ENCODE measurements at regions not wholly inside any gene's neighbourhood (a gene's known extent, or its start where the extent isn't known, plus 50 kb on each side); places are given as distances from the start of the nearest gene placed in this dataset.

GRCh38 chr6:91982559-91982958 lies 1395.7 kb upstream of the MAP3K7 start:
- H3K27ac ChIP-seq (ENCODE audit: low read depth, low read length) = no peak overlapping the region
- H3K36me3 ChIP-seq (ENCODE audit: control insufficient read depth in 2 of 4, insufficient read depth in 4 of 4, low read length in 3 of 4) = no peaks in the 10 kb centered on the region

More at GRCh38 chr6:91982559-91982958, 1395.7 kb upstream of the MAP3K7 start:
- Histone ChIP-seq H4K91ac (replicated peaks; ENCODE audit: insufficient read length, low read length) (no peak overlapping the region), H2AFZ (ENCODE audit: low read length) (no peak overlapping the region), H3K79me2 (ENCODE audit: control insufficient read depth in 1 of 2, insufficient read depth in 2 of 2, low read length in 2 of 2) (no peaks in the 10 kb centered on the region), H3K4ac (replicated peaks; ENCODE audit: insufficient read length, low read depth, low read length) (no peak overlapping the region), H3K4me3 (ENCODE audit: extremely low read depth in 1 of 4, insufficient read depth in 2 of 4, low read depth in 3 of 4, low read length in 4 of 4) (no peak overlapping the region), H3K18ac (ENCODE audit: extremely low read depth, low read length) (no peak overlapping the region), H3K23me2 (ENCODE audit: low read depth, low read length) (no peaks in the 10 kb centered on the region), H3K79me1 (ENCODE audit: low read depth, low read length) (no peaks in the 10 kb centered on the region), H3K9ac (replicated peaks in 1 of 4; ENCODE audit: extremely low read depth in 1 of 4, low read depth in 3 of 4, low read length in 3 of 4) (no peak overlapping the region), H3K27me3 (replicated peaks in 1 of 4; ENCODE audit: control insufficient read depth in 3 of 4, extremely low read depth in 1 of 4, insufficient read depth in 3 of 4, low read length in 3 of 4) (no peaks in the 10 kb centered on the region), H4K5ac (ENCODE audit: insufficient read length, low read depth, low read length) (no peak overlapping the region), H3K23ac (ENCODE audit: insufficient read length) (no peak overlapping the region), H2BK15ac (ENCODE audit: low read length) (no peak overlapping the region), H3K4me2 (ENCODE audit: insufficient read depth in 1 of 2, low read depth in 2 of 2, low read length in 2 of 2) (no peak overlapping the region), H2BK120ac (replicated peaks; ENCODE audit: low read depth, low read length) (no peak overlapping the region), H2AK5ac (ENCODE audit: low read depth, low read length) (no peak overlapping the region), H3K9me3 (ENCODE audit: insufficient read depth in 2 of 2, low read depth in 1 of 2, low read length in 1 of 2) (no peaks in the 10 kb centered on the region), H3K56ac (replicated peaks; ENCODE audit: insufficient read length, low read depth, low read length) (no peak overlapping the region), H4K20me1 (replicated peaks in 1 of 2; ENCODE audit: control insufficient read depth in 1 of 2, insufficient read depth in 2 of 2, low read length in 2 of 2) (no peaks in the 10 kb centered on the region), H3K4me1 (replicated peaks in 1 of 4; ENCODE audit: control insufficient read depth in 3 of 4, insufficient read depth in 4 of 4, low read length in 3 of 4) (no peaks in the 10 kb centered on the region), H4K8ac (ENCODE audit: extremely low read depth, insufficient read depth, low read length) (no peak overlapping the region), H3K14ac (ENCODE audit: insufficient read length) (no peak overlapping the region), H2BK12ac (ENCODE audit: low read depth, low read length) (no peak overlapping the region), H2BK5ac (ENCODE audit: low read depth, low read length) (no peak overlapping the region), H2BK20ac (ENCODE audit: low read length) (no peak overlapping the region)
- DNase-seq (ENCODE audit: low read depth in 1 of 2, low spot score in 2 of 2) (no peak), FAIRE-seq (no peak)
- TF ChIP-seq CHD1 (IDR thresholded peaks at IDR 0.05; ENCODE audit: low read depth, low read length) (no peak), YY1 (IDR thresholded peaks at IDR 0.05; ENCODE audit: low read depth, low read length) (no peak), EZH2 (IDR thresholded peaks at IDR 0.05; ENCODE audit: low read depth, low read length, severe bottlenecking) (no peak), SRF (IDR thresholded peaks at IDR 0.05; ENCODE audit: low read depth, low read length) (no peak), CHD2 (IDR thresholded peaks at IDR 0.05; ENCODE audit: low read length) (no peak), CEBPB (IDR thresholded peaks at IDR 0.05; ENCODE audit: low read depth, low read length) (no peak), GABPA (IDR thresholded peaks at IDR 0.05; ENCODE audit: borderline replicate concordance, insufficient read depth, low read length) (no peak), KDM1A (IDR thresholded peaks at IDR 0.05; ENCODE audit: borderline replicate concordance, low read length) (no peak), NRF1 (IDR thresholded peaks at IDR 0.05; ENCODE audit: low read depth, low read length) (no peak)
- POLR2A ChIA-PET (ENCODE audit: partially characterized antibody) = no interaction called here
- CTCF ChIA-PET (ENCODE audit: partially characterized antibody) = no interaction called here

All from H1 (cell line).